ENCODE measurements at regions not wholly inside any gene's neighbourhood (a gene's known extent, or its start where the extent isn't known, plus 50 kb on each side); places are given as distances from the start of the nearest gene placed in this dataset.
"Not testable (repeated sequence)": the region's sequence is repeated elsewhere in the genome, so short reads cannot be mapped to it uniquely, and the experiment has no call there.

DNA sequence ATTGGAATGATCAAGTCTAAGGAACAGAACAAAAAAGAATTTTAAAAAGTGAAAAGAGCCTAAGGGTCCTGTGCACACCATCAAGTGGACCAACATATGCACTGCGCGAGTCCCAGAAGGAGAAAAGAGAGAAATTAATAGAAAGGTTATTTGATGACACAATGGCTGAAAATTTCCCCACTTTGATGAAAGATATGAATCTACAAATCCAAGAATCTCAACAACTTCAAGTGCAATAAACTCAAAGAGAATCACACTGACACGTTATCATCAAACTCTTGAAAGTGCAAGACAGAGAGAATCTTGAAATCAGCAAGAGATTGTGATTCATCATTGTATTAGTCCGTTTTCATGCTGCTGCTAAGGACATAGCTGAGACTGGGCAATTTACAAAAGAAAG lies 230.8 kb downstream of the ADAMTS15 start:
- H3K4me3 ChIP-seq: no peak overlapping the region
- no peaks in the 10 kb centered on the region for H3K36me3 ChIP-seq
- intact Hi-C loops (cut with DNase I; ENCODE audit: low total_unique reads): loop anchor here (10.0 kb wide), 2 partner anchors 154 to 176 kb away; no protein-coding TSS in a partner anchor
- no peak for DNase-seq
- TF ChIP-seq, protein P1, sequence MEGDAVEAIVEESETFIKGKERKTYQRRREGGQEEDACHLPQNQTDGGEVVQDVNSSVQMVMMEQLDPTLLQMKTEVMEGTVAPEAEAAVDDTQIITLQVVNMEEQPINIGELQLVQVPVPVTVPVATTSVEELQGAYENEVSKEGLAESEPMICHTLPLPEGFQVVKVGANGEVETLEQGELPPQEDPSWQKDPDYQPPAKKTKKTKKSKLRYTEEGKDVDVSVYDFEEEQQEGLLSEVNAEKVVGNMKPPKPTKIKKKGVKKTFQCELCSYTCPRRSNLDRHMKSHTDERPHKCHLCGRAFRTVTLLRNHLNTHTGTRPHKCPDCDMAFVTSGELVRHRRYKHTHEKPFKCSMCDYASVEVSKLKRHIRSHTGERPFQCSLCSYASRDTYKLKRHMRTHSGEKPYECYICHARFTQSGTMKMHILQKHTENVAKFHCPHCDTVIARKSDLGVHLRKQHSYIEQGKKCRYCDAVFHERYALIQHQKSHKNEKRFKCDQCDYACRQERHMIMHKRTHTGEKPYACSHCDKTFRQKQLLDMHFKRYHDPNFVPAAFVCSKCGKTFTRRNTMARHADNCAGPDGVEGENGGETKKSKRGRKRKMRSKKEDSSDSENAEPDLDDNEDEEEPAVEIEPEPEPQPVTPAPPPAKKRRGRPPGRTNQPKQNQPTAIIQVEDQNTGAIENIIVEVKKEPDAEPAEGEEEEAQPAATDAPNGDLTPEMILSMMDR (IDR thresholded peaks at IDR 0.05): no peak
- no peak overlapping the region for H3K27ac ChIP-seq
- H3K4me1 ChIP-seq: peaks cover 0 to 38% (median 28%) of the 10 kb centered on the region in 4 donors
- H3K9me3 ChIP-seq: peaks cover 5 to 22% (median 12%) of the 10 kb centered on the region in 3 donors
- H3K27me3 ChIP-seq: no peaks in the 10 kb centered on the region

DNA sequence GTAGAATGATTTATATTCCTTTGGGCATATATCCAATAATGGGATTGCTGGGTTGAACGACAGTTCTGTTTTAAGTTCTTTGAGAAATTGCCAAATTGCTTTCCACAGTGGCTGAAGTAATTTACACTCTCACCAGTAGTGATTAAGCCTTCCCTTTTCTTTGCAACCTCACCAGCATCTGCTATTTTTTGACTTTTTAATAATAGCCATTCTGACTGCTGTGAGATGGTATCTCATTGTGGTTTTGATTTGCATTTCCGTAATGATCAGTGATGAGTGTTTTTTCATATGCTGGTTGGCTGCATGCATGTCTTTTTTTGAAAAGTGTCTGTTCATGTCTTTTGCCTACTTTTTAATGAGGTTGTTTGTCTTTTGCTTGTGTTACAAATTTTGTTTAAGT lies 233.8 kb downstream of the SNX19 start:
- peaks cover 5 to 22% (median 12%) of the 10 kb centered on the region in 3 donors for H3K9me3 ChIP-seq
- DNase-seq: not testable (repeated sequence)

DNA sequence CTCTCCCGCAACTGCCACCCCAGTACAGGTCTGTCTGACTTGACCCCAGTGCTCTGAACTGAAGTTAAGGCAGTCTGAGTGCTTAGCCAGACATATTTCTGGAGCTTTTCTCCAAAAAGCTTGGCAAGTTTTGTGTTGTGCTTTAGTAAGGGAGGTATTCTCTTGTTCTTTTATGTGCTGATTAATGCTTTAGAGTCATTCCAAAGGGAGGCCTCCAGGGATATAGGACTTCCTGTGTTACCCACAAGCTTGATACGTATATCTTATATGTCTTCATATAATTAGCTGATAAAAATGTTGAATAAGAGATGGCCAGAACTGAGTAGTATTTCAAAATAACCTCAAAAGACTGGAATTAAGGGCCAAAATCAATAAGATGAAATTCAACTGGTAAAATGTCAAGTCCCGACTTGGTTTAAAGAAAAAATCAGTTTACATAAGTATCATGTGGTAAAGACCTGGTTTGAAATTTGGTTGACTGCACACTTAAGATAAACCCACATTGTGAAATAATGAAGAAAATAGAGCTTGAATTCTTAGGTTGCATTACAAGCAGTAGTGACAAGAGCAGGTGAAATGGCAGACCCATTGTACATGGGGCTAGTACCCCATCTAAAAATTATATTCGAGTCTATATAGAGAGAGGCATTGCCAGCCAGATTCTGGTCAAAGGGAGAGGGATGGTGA lies 226.9 kb downstream of the SNX19 start:
- Histone ChIP-seq H3K4me3 (no peak overlapping the region), H3K9me3 (no peaks in the 10 kb centered on the region), H3K27ac (peak overlapping the region; percentile 34 to 64), H3K4me1 (peaks cover 0 to 18% (median 4%) of the 10 kb centered on the region in 4 donors), H3K27me3 (no peaks in the 10 kb centered on the region), H3K36me3 (no peaks in the 10 kb centered on the region)
- intact Hi-C loops (cut with DNase I; ENCODE audit: low total_unique reads): no loop called here
- DNase-seq: no peak
- TF ChIP-seq, protein P1 (IDR thresholded peaks at IDR 0.05): no peak

More for the DNA sequence above, 233.8 kb downstream of the SNX19 start:
- intact Hi-C loops (cut with DNase I; ENCODE audit: low total_unique reads); H3K27me3 ChIP-seq; H3K4me1 ChIP-seq; H3K36me3 ChIP-seq; H3K27ac ChIP-seq; H3K4me3 ChIP-seq: not testable (repeated sequence)

DNA sequence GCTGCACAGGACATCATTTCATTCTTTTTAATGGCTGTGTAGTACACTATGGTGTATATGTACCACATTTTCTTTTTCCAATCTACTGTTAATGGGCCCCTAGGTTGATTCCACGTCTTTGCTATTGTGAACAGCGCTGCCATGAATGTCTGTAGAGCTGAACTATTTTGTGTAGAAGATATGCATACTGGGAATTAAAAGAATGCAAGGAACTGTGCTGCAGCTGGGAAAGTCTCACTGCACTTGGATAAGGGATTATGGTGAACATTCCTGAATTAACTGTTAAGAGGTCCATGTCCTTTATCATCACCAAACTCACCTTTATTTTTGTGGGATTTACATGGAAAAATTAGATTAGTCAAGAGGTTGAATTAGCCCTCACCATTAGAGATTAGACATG lies 224.7 kb downstream of the SNX19 start:
- Histone ChIP-seq H3K4me1 (peaks cover 0 to 18% (median 4%) of the 10 kb centered on the region in 4 donors), H3K9me3 (no peaks in the 10 kb centered on the region), H3K27ac (no peak overlapping the region), H3K4me3 (no peak overlapping the region), H3K27me3 (no peaks in the 10 kb centered on the region), H3K36me3 (no peaks in the 10 kb centered on the region)
- TF ChIP-seq, protein P1 (IDR thresholded peaks at IDR 0.05): no peak
- no peak for DNase-seq
- intact Hi-C loops (cut with DNase I; ENCODE audit: low total_unique reads): no loop called here

DNA sequence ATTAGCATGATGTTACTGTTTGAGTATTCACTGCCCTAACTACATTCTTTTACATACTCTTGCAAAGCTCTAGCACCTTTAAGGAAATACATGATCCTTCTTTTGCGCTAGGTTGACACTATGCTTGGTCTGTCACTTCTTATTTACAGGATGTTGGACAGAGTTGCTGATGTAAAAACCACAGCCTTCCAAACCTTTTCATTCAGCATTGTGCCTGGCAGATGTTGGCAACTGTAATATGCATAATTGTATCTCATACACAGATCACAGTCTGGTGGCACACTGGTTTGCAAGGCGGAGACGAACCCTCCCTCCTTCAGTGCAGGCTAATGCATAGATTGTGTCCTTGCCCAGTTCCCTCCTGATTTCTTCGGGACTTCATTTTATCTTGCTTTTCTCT lies 224.1 kb downstream of the SNX19 start:
- no peaks in the 10 kb centered on the region for H3K9me3 ChIP-seq
- TF ChIP-seq, protein P1 (IDR thresholded peaks at IDR 0.05): no peak
- H3K27me3 ChIP-seq: no peaks in the 10 kb centered on the region
- no peak for DNase-seq
- H3K27ac ChIP-seq: no peak overlapping the region
- no peak overlapping the region for H3K4me3 ChIP-seq
- H3K4me1 ChIP-seq: peaks cover 0 to 18% (median 4%) of the 10 kb centered on the region in 4 donors
- no peaks in the 10 kb centered on the region for H3K36me3 ChIP-seq
- intact Hi-C loops (cut with DNase I; ENCODE audit: low total_unique reads): no loop called here

DNA sequence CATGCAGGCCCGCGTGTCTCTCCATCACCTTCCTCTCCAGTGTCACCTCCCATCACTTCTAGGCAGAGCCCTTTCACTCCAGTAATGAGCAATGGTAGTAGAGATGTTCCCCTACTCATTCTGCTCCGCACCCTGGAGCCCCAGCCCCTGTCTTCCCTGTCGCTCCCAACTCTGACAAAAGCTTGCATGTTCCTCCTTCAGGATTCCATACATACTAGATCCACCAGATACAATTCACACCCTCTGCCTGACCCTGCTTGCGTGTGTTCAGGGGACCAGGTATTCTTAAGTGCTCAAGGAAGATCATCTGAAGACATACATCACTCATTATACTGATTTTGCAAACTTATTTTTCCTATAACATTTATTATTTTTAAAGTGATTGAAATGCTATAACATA lies 222.7 kb downstream of the SNX19 start:
- intact Hi-C loops (cut with DNase I; ENCODE audit: low total_unique reads): no loop called here

More for the DNA sequence above, 222.7 kb downstream of the SNX19 start:
- no peak overlapping the region for H3K27ac ChIP-seq
- no peaks in the 10 kb centered on the region for H3K9me3 ChIP-seq
- TF ChIP-seq, protein P1 (IDR thresholded peaks at IDR 0.05): no peak
- H3K4me1 ChIP-seq: peaks cover 0 to 15% (median 4%) of the 10 kb centered on the region in 4 donors
- H3K4me3 ChIP-seq: no peak overlapping the region
- no peaks in the 10 kb centered on the region for H3K27me3 ChIP-seq
- H3K36me3 ChIP-seq: no peaks in the 10 kb centered on the region
- no peak for DNase-seq
